ENCODE measurements at regions not wholly inside any gene's neighbourhood (a gene's known extent, or its start where the extent isn't known, plus 50 kb on each side); places are given as distances from the start of the nearest gene placed in this dataset.
A peak's percentile ranks its signal among the peaks of the same experiment; 100 is the strongest.

- no peak overlapping the region for H3K27ac ChIP-seq (ENCODE audit: insufficient read depth, low read length)
- H2AFZ ChIP-seq (ENCODE audit: low read length) = no peak overlapping the region
- peaks cover 8% of the 10 kb centered on the region for H3K4me1 ChIP-seq (ENCODE audit: control insufficient read depth, extremely low read depth, insufficient read depth, low read length)
- no peak overlapping the region for H3K4me3 ChIP-seq (replicated peaks in 1 of 4; ENCODE audit: control extremely low read depth in 1 of 4, insufficient read depth in 1 of 4, low read depth in 3 of 4, low read length in 4 of 4)
- no peak overlapping the region for H3K9ac ChIP-seq (ENCODE audit: insufficient read depth, low read length)
- peaks cover 13% of the 10 kb centered on the region for H3K27me3 ChIP-seq (ENCODE audit: control insufficient read depth, insufficient read depth, low read length)
- H3K36me3 ChIP-seq (ENCODE audit: control insufficient read depth, insufficient read depth, low read length) = no peaks in the 10 kb centered on the region
- peak; percentile 20 to 74 for DNase-seq (ENCODE audit: low read depth in 2 of 2)
- no peak overlapping the region for H3K4me2 ChIP-seq (ENCODE audit: extremely low read depth, insufficient read depth, low read length)
- no peaks in the 10 kb centered on the region for H4K20me1 ChIP-seq (ENCODE audit: control insufficient read depth, extremely low read depth, insufficient read depth, low read length)
- no peaks in the 10 kb centered on the region for H3K9me3 ChIP-seq (ENCODE audit: control insufficient read depth, insufficient read depth, low read depth, low read length)
- H3K79me2 ChIP-seq (ENCODE audit: control insufficient read depth, insufficient read depth, low read length) = no peaks in the 10 kb centered on the region
- TF ChIP-seq CTCF (conservative IDR thresholded peaks at IDR 0.05 in 1 of 2, IDR thresholded peaks at IDR 0.05 in 1 of 2; ENCODE audit: low read depth in 1 of 2, low read length in 2 of 2) (no peak), EZH2 (IDR thresholded peaks at IDR 0.05; ENCODE audit: low read length, missing control alignments) (no peak)
These were observed 68.1 kb upstream of the DLG1 start for GRCh38 chr3:197366301-197367044.

- Histone ChIP-seq H2AFZ (ENCODE audit: low read length) (no peak overlapping the region), H3K9me3 (ENCODE audit: control insufficient read depth, insufficient read depth, low read depth, low read length) (no peaks in the 10 kb centered on the region), H3K4me3 (replicated peaks in 1 of 4; ENCODE audit: control extremely low read depth in 1 of 4, insufficient read depth in 1 of 4, low read depth in 3 of 4, low read length in 4 of 4) (no peak overlapping the region), H3K27ac (ENCODE audit: insufficient read depth, low read length) (no peak overlapping the region), H3K36me3 (ENCODE audit: control insufficient read depth, insufficient read depth, low read length) (no peaks in the 10 kb centered on the region), H3K27me3 (ENCODE audit: control insufficient read depth, insufficient read depth, low read length) (peaks cover 13% of the 10 kb centered on the region), H4K20me1 (ENCODE audit: control insufficient read depth, extremely low read depth, insufficient read depth, low read length) (no peaks in the 10 kb centered on the region), H3K9ac (ENCODE audit: insufficient read depth, low read length) (no peak overlapping the region), H3K4me2 (ENCODE audit: extremely low read depth, insufficient read depth, low read length) (no peak overlapping the region), H3K79me2 (ENCODE audit: control insufficient read depth, insufficient read depth, low read length) (no peaks in the 10 kb centered on the region), H3K4me1 (ENCODE audit: control insufficient read depth, extremely low read depth, insufficient read depth, low read length) (peaks cover 3% of the 10 kb centered on the region)
- no peak for TF ChIP-seq EZH2 (IDR thresholded peaks at IDR 0.05; ENCODE audit: low read length, missing control alignments)
- TF ChIP-seq CTCF (conservative IDR thresholded peaks at IDR 0.05 in 1 of 2, IDR thresholded peaks at IDR 0.05 in 1 of 2; ENCODE audit: low read depth in 1 of 2, low read length in 2 of 2) = no peak
- no peak for DNase-seq (ENCODE audit: low read depth in 2 of 2)
These were observed 67.2 kb upstream of the DLG1 start for GRCh38 chr3:197365586-197365985.

GRCh38 chr3:197364410-197365071 is 66.1 kb upstream of the DLG1 start:
- H3K4me2 ChIP-seq (ENCODE audit: extremely low read depth, insufficient read depth, low read length) = no peak overlapping the region
- no peaks in the 10 kb centered on the region for H4K20me1 ChIP-seq (ENCODE audit: control insufficient read depth, extremely low read depth, insufficient read depth, low read length)
- no peak for TF ChIP-seq EZH2 (IDR thresholded peaks at IDR 0.05; ENCODE audit: low read length, missing control alignments)
- no peak for TF ChIP-seq CTCF (conservative IDR thresholded peaks at IDR 0.05 in 1 of 2, IDR thresholded peaks at IDR 0.05 in 1 of 2; ENCODE audit: low read depth in 1 of 2, low read length in 2 of 2)
- DNase-seq (ENCODE audit: low read depth in 2 of 2) = no peak
- no peak overlapping the region for H3K27ac ChIP-seq (ENCODE audit: insufficient read depth, low read length)
- H3K4me1 ChIP-seq (ENCODE audit: control insufficient read depth, extremely low read depth, insufficient read depth, low read length) = peaks cover 3% of the 10 kb centered on the region
- no peaks in the 10 kb centered on the region for H3K79me2 ChIP-seq (ENCODE audit: control insufficient read depth, insufficient read depth, low read length)
- H3K27me3 ChIP-seq (ENCODE audit: control insufficient read depth, insufficient read depth, low read length) = peaks cover 13% of the 10 kb centered on the region
- H3K4me3 ChIP-seq (replicated peaks in 1 of 4; ENCODE audit: control extremely low read depth in 1 of 4, insufficient read depth in 1 of 4, low read depth in 3 of 4, low read length in 4 of 4) = no peak overlapping the region
- no peaks in the 10 kb centered on the region for H3K36me3 ChIP-seq (ENCODE audit: control insufficient read depth, insufficient read depth, low read length)
- no peak overlapping the region for H3K9ac ChIP-seq (ENCODE audit: insufficient read depth, low read length)
- H2AFZ ChIP-seq (ENCODE audit: low read length) = no peak overlapping the region
- H3K9me3 ChIP-seq (ENCODE audit: control insufficient read depth, insufficient read depth, low read depth, low read length) = no peaks in the 10 kb centered on the region

Data from fibroblast of lung (primary cell).